Skin of body (tissue), 1 donor: ENCODE measurements at regions not wholly inside any gene's neighbourhood (a gene's known extent, or its start where the extent isn't known, plus 50 kb on each side); places are given as distances from the start of the nearest gene placed in this dataset.
"Not testable (repeated sequence)": the region's sequence is repeated elsewhere in the genome, so short reads cannot be mapped to it uniquely, and the experiment has no call there.

Source experiments
- DNase-seq: peaks from one replicate; lab custom pipeline; 2025; lab: John Stamatoyannopoulos, UW

DNA sequence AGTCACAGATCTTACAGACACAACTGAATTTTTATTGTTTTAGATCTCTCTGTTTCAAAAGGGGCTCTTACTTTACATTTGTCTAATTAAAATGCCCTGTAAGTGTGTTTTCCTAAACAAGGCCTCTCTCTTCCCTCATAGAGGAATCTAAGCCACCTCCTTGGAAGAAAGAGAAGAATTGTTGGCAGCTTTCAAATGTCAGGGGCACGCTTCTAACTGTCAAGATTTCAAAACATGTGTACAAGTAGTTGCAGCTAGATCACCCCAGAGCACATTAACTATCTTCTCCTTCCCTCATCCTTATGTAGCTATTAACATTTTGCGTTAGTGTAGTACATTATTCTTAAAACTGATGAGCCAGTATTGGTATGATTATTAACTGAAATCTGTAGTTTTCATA, 266.5 kb upstream of the BOD1L1 start:
- DNase-seq, result no peak

DNA sequence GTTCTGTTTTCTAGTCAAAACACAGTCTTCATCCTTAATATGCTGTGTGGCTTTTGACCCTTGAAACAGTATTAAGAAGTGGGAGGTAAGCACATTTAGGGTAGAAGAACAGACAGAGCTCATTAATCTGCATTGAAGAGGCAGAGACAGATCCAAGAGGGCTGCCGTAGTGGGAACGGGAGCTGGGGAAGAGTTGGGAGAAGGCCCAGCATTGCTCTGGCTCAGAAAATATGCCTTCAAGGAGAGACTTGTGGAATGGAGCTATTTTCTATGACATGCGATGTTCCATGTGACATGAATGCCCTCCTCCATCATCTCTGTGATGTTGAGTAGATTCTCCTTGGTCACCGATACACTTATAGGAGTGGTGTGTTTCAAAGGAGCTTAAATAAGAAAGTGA, 273.3 kb upstream of the BOD1L1 start:
- no peak for DNase-seq

- no peak for DNase-seq
These were observed 274.6 kb upstream of the BOD1L1 start for GRCh38 chr4:13902146-13902545.

GRCh38 chr4:13903061-13903460, 275.5 kb upstream of the BOD1L1 start:
- DNase-seq, result no peak

- DNase-seq, result no peak
These were observed 276.4 kb upstream of the BOD1L1 start for GRCh38 chr4:13903901-13904300.

- DNase-seq, result no peak
These were observed 278.0 kb upstream of the BOD1L1 start for GRCh38 chr4:13905543-13905942.

DNA sequence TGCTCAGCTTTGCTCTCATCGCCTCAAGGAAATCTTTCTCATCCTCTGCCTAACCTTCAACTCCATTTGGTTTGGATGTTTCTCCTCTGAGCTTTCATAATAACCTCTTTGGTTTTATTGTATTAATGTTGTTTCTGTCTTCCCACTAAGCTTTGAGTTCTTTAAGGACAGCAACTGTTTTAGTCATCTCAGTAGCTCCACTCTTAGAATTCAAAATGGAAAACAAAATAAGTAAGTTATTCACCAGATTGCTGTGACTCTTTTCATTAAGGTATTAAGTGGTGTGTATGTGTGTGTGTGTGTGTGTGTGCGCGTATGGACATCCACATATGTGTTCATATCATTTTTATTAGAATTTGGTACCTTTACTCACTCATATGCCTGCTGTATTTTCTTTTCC, 279.2 kb upstream of the BOD1L1 start:
- no peak for DNase-seq

DNA sequence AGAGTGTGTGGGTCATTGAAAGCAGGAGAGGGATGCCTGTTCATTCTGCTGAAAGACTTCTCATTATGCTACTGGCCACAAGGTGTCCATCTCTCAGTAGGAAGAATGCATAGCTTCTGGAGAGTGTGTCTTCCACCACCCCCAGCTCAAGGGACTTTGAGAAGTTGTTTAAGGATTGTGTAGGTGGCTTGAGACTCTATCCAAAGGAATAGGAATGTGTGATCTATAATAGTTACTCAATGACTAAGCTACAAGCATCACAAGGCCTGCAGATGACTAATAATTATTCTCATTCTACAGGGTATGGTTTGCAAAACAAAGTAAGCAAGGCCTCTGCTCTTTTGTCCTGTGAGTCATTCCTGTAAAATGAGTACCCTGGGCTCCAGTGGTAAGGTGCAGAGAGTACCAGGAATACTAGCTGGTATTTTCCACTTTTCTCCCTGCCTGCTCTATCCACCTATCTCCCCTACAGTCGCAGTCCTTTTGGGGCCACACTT, 279.8 kb upstream of the BOD1L1 start:
- no peak for DNase-seq

- DNase-seq, result no peak
These were observed 280.9 kb upstream of the BOD1L1 start for GRCh38 chr4:13908455-13908854.

- DNase-seq, result no peak
These were observed 283.0 kb upstream of the BOD1L1 start for GRCh38 chr4:13910556-13910955.

GRCh38 chr4:13911256-13911655, 283.7 kb upstream of the BOD1L1 start:
- no peak for DNase-seq

GRCh38 chr4:13912436-13912925, 285.0 kb upstream of the BOD1L1 start:
- DNase-seq, result no peak

GRCh38 chr4:13912966-13913365, 285.4 kb upstream of the BOD1L1 start:
- no peak for DNase-seq

- DNase-seq, result no peak
These were observed 289.5 kb upstream of the BOD1L1 start for GRCh38 chr4:13917015-13917414.

DNA sequence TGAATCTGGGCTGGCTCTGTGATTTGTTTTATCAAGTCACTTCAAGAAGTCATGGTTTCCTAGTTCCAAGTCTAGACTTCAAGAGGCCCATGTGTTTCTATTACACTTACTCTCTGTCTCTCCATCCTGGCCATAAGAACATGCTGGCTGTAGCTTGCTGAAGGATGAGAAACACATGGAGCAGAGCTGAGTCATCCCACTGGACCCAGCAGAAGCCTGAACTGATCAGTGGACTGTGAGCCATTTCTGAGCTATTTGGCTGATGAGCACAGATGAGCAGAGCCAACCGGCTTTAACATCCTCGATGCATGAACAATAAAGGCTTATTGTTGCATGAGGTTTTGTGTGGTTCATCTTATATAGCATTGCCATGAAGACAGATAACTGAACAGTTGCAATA, 290.6 kb upstream of the BOD1L1 start:
- peak; percentile 71 for DNase-seq

DNA sequence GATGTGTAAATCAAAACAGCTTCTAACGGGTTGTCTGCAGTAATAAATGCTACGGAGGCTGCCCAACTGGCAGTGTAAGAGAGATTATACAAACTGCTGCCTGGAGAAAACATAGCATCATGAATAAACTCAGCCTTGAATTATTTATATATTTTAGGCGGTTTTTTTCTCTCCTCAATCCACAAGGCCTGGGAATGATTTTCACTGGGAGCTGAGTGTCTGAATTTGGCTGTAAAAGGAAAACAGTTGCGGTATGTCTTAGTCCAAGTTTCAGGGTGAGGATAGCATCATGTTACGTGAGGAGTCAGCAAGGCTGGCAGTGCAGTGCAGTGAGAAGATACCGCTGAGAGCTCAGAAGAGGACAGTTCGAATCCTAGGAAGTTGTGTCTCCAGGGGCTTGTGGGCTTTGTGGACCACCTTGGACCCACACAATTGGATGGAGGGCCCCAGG, 291.5 kb upstream of the BOD1L1 start:
- DNase-seq, result peak; percentile 66

GRCh38 chr4:13920111-13920875, 292.8 kb upstream of the BOD1L1 start:
- no peak for DNase-seq

DNA sequence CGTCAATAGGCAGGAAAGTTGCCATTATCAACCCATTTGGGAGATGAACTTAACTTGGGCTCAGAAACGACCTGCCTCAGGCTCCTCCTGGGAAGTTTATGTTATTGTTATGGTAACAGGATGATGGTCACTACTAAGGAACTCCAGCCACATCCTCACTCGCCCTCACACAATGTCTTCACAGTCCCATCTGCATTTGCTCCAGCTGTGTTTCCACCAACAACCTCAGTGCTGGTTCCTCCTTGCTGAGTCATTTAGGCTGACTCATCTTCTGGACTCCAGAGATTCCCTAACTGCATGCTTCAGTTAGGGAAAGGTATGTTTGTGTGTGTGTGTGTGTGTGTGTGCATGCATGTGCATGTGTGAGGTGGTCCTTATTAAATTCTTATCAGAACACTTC, 293.4 kb upstream of the BOD1L1 start:
- DNase-seq, result peak; percentile 64

DNA sequence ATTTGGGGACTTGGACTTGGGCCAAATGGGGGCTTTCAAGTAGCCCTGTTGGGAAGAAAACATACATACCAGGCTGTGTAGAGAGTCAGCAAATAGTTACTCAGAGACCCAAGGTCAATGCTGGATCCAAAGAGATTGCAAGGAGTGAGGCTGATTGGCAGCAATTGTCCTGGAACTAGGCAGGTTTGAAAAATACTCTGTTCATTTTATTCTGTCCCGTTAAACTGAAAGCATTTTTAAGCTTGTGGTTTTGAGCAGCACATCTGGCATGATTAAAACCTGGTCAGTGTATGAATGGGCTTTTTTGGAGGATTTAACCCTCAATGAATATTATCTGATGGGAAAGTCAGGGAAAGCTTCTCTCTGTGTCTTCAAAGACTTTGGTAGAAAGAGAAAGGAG, 294.3 kb upstream of the BOD1L1 start:
- no peak for DNase-seq

DNA sequence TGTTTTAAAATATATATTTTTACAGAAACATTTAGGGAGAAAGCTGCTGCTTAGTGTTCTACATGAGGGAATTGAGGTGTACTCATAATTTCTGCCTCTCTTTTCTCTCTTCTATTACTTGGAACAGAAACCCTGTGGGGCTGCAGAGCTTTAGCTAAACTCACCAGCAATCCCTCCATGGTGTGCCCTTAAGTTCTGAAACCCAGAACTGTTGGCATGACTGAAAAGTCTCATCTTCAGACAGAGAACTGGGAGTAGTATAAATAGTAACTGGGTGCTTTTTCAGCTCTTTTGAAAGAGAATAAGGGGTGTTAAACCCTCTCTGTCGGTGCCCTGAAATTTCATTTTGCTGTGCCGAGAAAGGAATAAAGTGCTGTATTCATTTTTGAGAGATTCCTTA, 294.9 kb upstream of the BOD1L1 start:
- DNase-seq, result no peak

- DNase-seq, result no peak
These were observed 295.5 kb upstream of the BOD1L1 start for GRCh38 chr4:13922873-13923645.

GRCh38 chr4:13924900-13925299, 297.4 kb upstream of the BOD1L1 start:
- not testable (repeated sequence) for DNase-seq

- DNase-seq, result no peak
These were observed 300.7 kb upstream of the BOD1L1 start for GRCh38 chr4:13928214-13928613.
